SK-N-SH (cell line): ENCODE measurements at regions not wholly inside any gene's neighbourhood (a gene's known extent, or its start where the extent isn't known, plus 50 kb on each side); places are given as distances from the start of the nearest gene placed in this dataset.

Source experiments
- JUND ChIP-seq: IDR thresholded peaks from 2 replicates; pipeline ENCODE4 v1.4.0; 2012
- MAX ChIP-seq: IDR thresholded peaks from 2 replicates; pipeline ENCODE4 v1.4.0; 2012; ENCODE audit warnings: low read depth

- TF ChIP-seq JUND (no peak), MAX (no peak)
Measured at GRCh38 chr18:29196307-29196706, 1019.4 kb upstream of the CDH2 start.
